HG03575 (cell line): ENCODE measurements at regions not wholly inside any gene's neighbourhood (a gene's known extent, or its start where the extent isn't known, plus 50 kb on each side); places are given as distances from the start of the nearest gene placed in this dataset.
"Not testable (repeated sequence)": the region's sequence is repeated elsewhere in the genome, so short reads cannot be mapped to it uniquely, and the experiment has no call there.

Source experiments
- ATAC-seq: cut with Tn5 transposase; IDR thresholded peaks from one replicate; pipeline ENCODE4 v1.9.1; 2021; ENCODE audit not compliant: unreplicated experiment, insufficient number of reproducible peaks, low FRiP score; ENCODE audit errors: extremely low read depth

GRCh38 chr12:105864316-105864715 lies 274.4 kb downstream of the NUAK1 start:
- no peak for ATAC-seq

GRCh38 chr12:105864901-105865300 lies 273.9 kb downstream of the NUAK1 start:
- ATAC-seq: no peak

- no peak for ATAC-seq
Observed at GRCh38 chr12:105865886-105866285, 272.9 kb downstream of the NUAK1 start.

- no peak for ATAC-seq
Observed at GRCh38 chr12:105874121-105874520, 264.6 kb downstream of the NUAK1 start.

GRCh38 chr12:105876396-105876927 lies 262.3 kb downstream of the NUAK1 start:
- no peak for ATAC-seq

GRCh38 chr12:105878964-105879363 lies 259.8 kb downstream of the NUAK1 start:
- ATAC-seq: no peak

- ATAC-seq: no peak
Observed at GRCh38 chr12:105880824-105881388, 257.8 kb downstream of the NUAK1 start.

- ATAC-seq: no peak
Observed at GRCh38 chr12:105882404-105882803, 256.4 kb downstream of the NUAK1 start.

- no peak for ATAC-seq
Observed at GRCh38 chr12:105887131-105887530, 251.6 kb downstream of the NUAK1 start.

GRCh38 chr12:105888696-105889095 lies 250.1 kb downstream of the NUAK1 start:
- no peak for ATAC-seq

GRCh38 chr12:105892362-105892910 lies 246.3 kb downstream of the NUAK1 start:
- ATAC-seq: no peak

- ATAC-seq: not testable (repeated sequence)
Observed at GRCh38 chr12:105895197-105895832, 243.4 kb downstream of the NUAK1 start.

GRCh38 chr12:105897311-105897725 lies 241.4 kb downstream of the NUAK1 start:
- ATAC-seq: no peak

- not testable (repeated sequence) for ATAC-seq
Observed at GRCh38 chr12:105898271-105898670, 240.5 kb downstream of the NUAK1 start.

- no peak for ATAC-seq
Observed at GRCh38 chr12:105899589-105899988, 239.2 kb downstream of the NUAK1 start.

GRCh38 chr12:105906561-105906960 lies 232.2 kb downstream of the NUAK1 start:
- no peak for ATAC-seq

GRCh38 chr12:105907982-105908381 lies 230.8 kb downstream of the NUAK1 start:
- no peak for ATAC-seq

- ATAC-seq: no peak
Observed at GRCh38 chr12:105910030-105910429, 228.7 kb downstream of the NUAK1 start.

GRCh38 chr12:105911966-105912365 lies 226.8 kb downstream of the NUAK1 start:
- ATAC-seq: no peak

- ATAC-seq: no peak
Observed at GRCh38 chr12:105912882-105913678, 225.7 kb downstream of the NUAK1 start.
